OCI-LY1 (cell line): ENCODE measurements at regions not wholly inside any gene's neighbourhood (a gene's known extent, or its start where the extent isn't known, plus 50 kb on each side); places are given as distances from the start of the nearest gene placed in this dataset.

ENCODE experiments used
- H2AFZ ChIP-seq: fragments of 200-600 bp; sonication (generic), shearing (Covaris generic); 2 replicates; pipeline ENCODE4 v1.6.0; 2014; ENCODE audit warnings: antibody characterized with exemption, mild to moderate bottlenecking, low read length
- H3F3A ChIP-seq: fragments of 200-600 bp; sonication (generic), shearing (Covaris generic); 2 replicates; pipeline ENCODE4 v1.6.0; 2014; ENCODE audit warnings: mild to moderate bottlenecking, antibody characterized with exemption, low read length, moderate library complexity; ENCODE audit not compliant: insufficient read depth
- H3K27ac ChIP-seq: fragments of 200-600 bp; sonication (generic); 2 replicates; pipeline ENCODE4 v1.5.1; 2014; ENCODE audit warnings: low read length, mixed run types, mild to moderate bottlenecking, low read depth; ENCODE audit not compliant: poor library complexity, severe bottlenecking
- H3K27me3 ChIP-seq: fragments of 200-600 bp; sonication (generic); 2 replicates; pipeline ENCODE4 v1.6.0; 2014; ENCODE audit warnings: antibody characterized with exemption, mild to moderate bottlenecking, low read length, moderate library complexity; ENCODE audit not compliant: insufficient read depth
- H3K36me3 ChIP-seq: fragments of 200-600 bp; sonication (generic); 2 replicates; pipeline ENCODE4 v1.6.1; 2014; ENCODE audit warnings: mild to moderate bottlenecking, antibody characterized with exemption, low read length, moderate library complexity, mixed read lengths; ENCODE audit not compliant: insufficient read depth
- H3K4me1 ChIP-seq: fragments of 200-600 bp; sonication (generic); 2 replicates; pipeline ENCODE4 v1.5.1; 2014; ENCODE audit warnings: mild to moderate bottlenecking, low read length, moderate library complexity; ENCODE audit not compliant: insufficient read depth, severe bottlenecking
- H3K4me2 ChIP-seq: fragments of 200-600 bp; sonication (generic), shearing (Covaris generic); 2 replicates; pipeline ENCODE4 v1.6.1; 2014; ENCODE audit warnings: low read length
- H3K4me3 ChIP-seq: fragments of 200-600 bp; sonication (generic); 2 replicates; pipeline ENCODE4 v1.5.1; 2014; ENCODE audit warnings: low read length, low read depth, mild to moderate bottlenecking, mixed read lengths; ENCODE audit not compliant: poor library complexity, severe bottlenecking
- H3K79me2 ChIP-seq: fragments of 200-600 bp; shearing (Covaris generic); 2 replicates; pipeline ENCODE4 v1.6.1; 2016; ENCODE audit warnings: mixed run types, low read length, mixed read lengths; ENCODE audit not compliant: insufficient read depth
- H3K9ac ChIP-seq: fragments of 200-600 bp; sonication (generic), shearing (Covaris generic); 2 replicates; pipeline ENCODE4 v1.6.1; 2014; ENCODE audit warnings: mild to moderate bottlenecking, low read length, mixed read lengths
- H3K9me2 ChIP-seq: fragments of 200-600 bp; sonication (generic), shearing (Covaris generic); 2 replicates; pipeline ENCODE4 v1.6.1; 2014; ENCODE audit warnings: low read depth, mild to moderate bottlenecking, low read length, mixed read lengths
- H3K9me3 ChIP-seq: fragments of 200-600 bp; shearing (Covaris generic); 2 replicates; pipeline ENCODE4 v1.6.1; 2014; ENCODE audit warnings: low read length, mixed read lengths
- H4K20me1 ChIP-seq: fragments of 200-600 bp; sonication (generic), shearing (Covaris generic); 2 replicates; pipeline ENCODE4 v1.6.0; 2016; ENCODE audit warnings: mild to moderate bottlenecking, low read length; ENCODE audit not compliant: insufficient read depth
- CTCF ChIP-seq: fragments of 200-600 bp; sonication (generic), shearing (Covaris generic); IDR thresholded peaks from 2 replicates; pipeline ENCODE4 v1.5.1; 2017; ENCODE audit warnings: mild to moderate bottlenecking, antibody characterized with exemption, low read length, moderate library complexity, mixed read lengths
- EZH2 ChIP-seq: fragments of 200-600 bp; sonication (generic), shearing (Covaris generic); IDR thresholded peaks from 2 replicates; pipeline ENCODE4 v1.8.0; 2017; ENCODE audit warnings: borderline replicate concordance, mixed run types, mild to moderate bottlenecking, antibody characterized with exemption, low read length, moderate library complexity, mixed read lengths

DNA sequence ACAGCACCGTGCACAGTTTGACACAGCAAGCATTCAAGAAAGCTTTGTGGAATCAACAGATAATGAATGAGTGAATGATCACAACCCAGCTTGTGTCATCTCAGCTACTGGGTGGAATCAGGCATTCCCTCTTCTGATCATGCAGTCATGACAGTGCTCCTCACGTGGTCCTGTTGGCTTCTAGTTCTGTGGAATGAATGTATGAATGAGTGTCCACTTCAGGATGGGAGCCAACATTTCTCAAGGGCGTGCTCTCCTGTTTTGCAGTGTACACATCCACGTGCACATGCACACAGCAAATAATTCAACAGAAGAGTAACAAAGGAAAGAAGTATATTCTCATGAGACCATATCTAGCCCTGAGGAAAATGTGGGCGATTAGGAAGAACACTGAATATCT, 133.1 kb upstream of the NPVF start:
- H3K4me3 ChIP-seq = no peak overlapping the region
- H3K79me2 ChIP-seq = no peaks in the 10 kb centered on the region
- no peaks in the 10 kb centered on the region for H3K9me3 ChIP-seq
- H3K9ac ChIP-seq = no peak overlapping the region
- no peak overlapping the region for H3K4me2 ChIP-seq
- H3K27ac ChIP-seq = no peak overlapping the region
- no peaks in the 10 kb centered on the region for H4K20me1 ChIP-seq
- H3K4me1 ChIP-seq = no peaks in the 10 kb centered on the region
- no peaks in the 10 kb centered on the region; the same call in 1 of the 2 replicates for H3F3A ChIP-seq
- H3K27me3 ChIP-seq = no peaks in the 10 kb centered on the region
- H3K9me2 ChIP-seq = no peaks in the 10 kb centered on the region
- H3K36me3 ChIP-seq = no peaks in the 10 kb centered on the region
- no peak overlapping the region for H2AFZ ChIP-seq
- TF ChIP-seq CTCF (no peak), EZH2 (no peak)

GRCh38 chr7:25361863-25362262, 133.6 kb upstream of the NPVF start:
- Histone ChIP-seq H3K4me2 (no peak overlapping the region), H3K4me3 (no peak overlapping the region), H3K4me1 (no peaks in the 10 kb centered on the region), H3K9ac (no peak overlapping the region), H3F3A (no peaks in the 10 kb centered on the region), H3K79me2 (no peaks in the 10 kb centered on the region), H4K20me1 (no peaks in the 10 kb centered on the region), H3K9me2 (no peaks in the 10 kb centered on the region), H2AFZ (no peak overlapping the region), H3K27me3 (no peaks in the 10 kb centered on the region), H3K36me3 (no peaks in the 10 kb centered on the region), H3K9me3 (no peaks in the 10 kb centered on the region), H3K27ac (no peak overlapping the region)
- TF ChIP-seq EZH2 (no peak), CTCF (no peak)

- Histone ChIP-seq H3F3A (no peaks in the 10 kb centered on the region), H2AFZ (no peak overlapping the region), H3K27ac (no peak overlapping the region), H3K4me2 (no peak overlapping the region), H3K4me1 (no peaks in the 10 kb centered on the region), H3K9ac (no peak overlapping the region), H3K36me3 (no peaks in the 10 kb centered on the region), H4K20me1 (no peaks in the 10 kb centered on the region), H3K9me2 (no peaks in the 10 kb centered on the region), H3K4me3 (no peak overlapping the region), H3K27me3 (0 out of 2 replicates have a peak, but pooled peaks cover 3% of the 10 kb centered on the region), H3K79me2 (no peaks in the 10 kb centered on the region), H3K9me3 (peaks cover 8% of the 10 kb centered on the region; the same call in 1 of the 2 replicates)
- TF ChIP-seq EZH2 (no peak), CTCF (no peak)
Observed at GRCh38 chr7:25368599-25369201, 140.4 kb upstream of the NPVF start.
